GM12878 (cell line): ENCODE measurements at regions not wholly inside any gene's neighbourhood (a gene's known extent, or its start where the extent isn't known, plus 50 kb on each side); places are given as distances from the start of the nearest gene placed in this dataset.

Experiments
- ATAC-seq: fragments of 200-7000 bp; cut with Tn5 transposase; 3 replicates; pipeline ENCODE4 v1.9.1; 2020; ENCODE audit warnings: mild to moderate bottlenecking, moderate library complexity
- BruUV-seq: library from RNA; stranded (reverse); fragments of 400-500 nt; replicated peaks from 2 replicates; lab custom pipeline; 2021; lab: Mats Ljungman, UMichigan
- CTCF ChIA-PET: fragments of 300-600 bp; sonication (Branson Sonifier 250); formaldehyde crosslinking; extraction: SDS; loops from one replicate; lab custom pipeline; 2021; ENCODE audit warnings: inconsistent platforms; lab: Yijun Ruan, JAX
- POLR2A ChIA-PET: fragments of 350-600 bp; formaldehyde crosslinking; extraction: SDS; loops from one replicate; lab custom pipeline; 2021; ENCODE audit warnings: inconsistent platforms; lab: Charles Lee
- RAD21 ChIA-PET: fragments of 300-600 bp; sonication (Branson Sonifier 250); formaldehyde crosslinking; loops from one replicate; lab custom pipeline; 2023; ENCODE audit warnings: antibody characterized with exemption; ENCODE audit not compliant: unreplicated experiment; lab: Charles Lee
- SMC1A ChIA-PET: fragments of 300-600 bp; sonication (Branson Sonifier 250); formaldehyde crosslinking; loops from one replicate; lab custom pipeline; 2023; ENCODE audit not compliant: unreplicated experiment, uncharacterized antibody; lab: Charles Lee
- DNase-seq: peaks from one replicate; pipeline ENCODE4 v3.0.0-alpha.2; 2011; ENCODE audit warnings: low read depth, low spot score
- FAIRE-seq: peaks from 3 replicates; lab custom pipeline; 2011; peaks lifted over from hg19 to GRCh38; lab: Jason Lieb, UNC
- H2AFZ ChIP-seq: 2 replicates; pipeline ENCODE4 v1.6.0; 2011; ENCODE audit warnings: low read depth, low read length, control low read depth; ENCODE audit not compliant: control insufficient read depth
- H3K27ac ChIP-seq: 2 replicates; pipeline ENCODE4 v1.5.1; 2011; ENCODE audit warnings: control low read depth; ENCODE audit not compliant: control insufficient read depth, insufficient read depth
- H3K27me3 ChIP-seq, 2 experiments: replicated peaks in 1 of 2; 2 replicates each; pipeline versions ENCODE4 v1.6.0 to v1.6.1; 2011; ENCODE audit warnings: low read length in 1 of 2; ENCODE audit not compliant: control insufficient read depth in 2 of 2, insufficient read depth in 2 of 2
- H3K36me3 ChIP-seq, 2 experiments: 2 replicates each; pipeline ENCODE4 v1.5.1; 2011; ENCODE audit warnings: low read length in 1 of 2; ENCODE audit not compliant: control insufficient read depth in 2 of 2, insufficient read depth in 2 of 2
- H3K4me1 ChIP-seq: 2 replicates; pipeline ENCODE4 v1.6.1; 2011; ENCODE audit warnings: mild to moderate bottlenecking, low read length, moderate library complexity, mixed read lengths; ENCODE audit not compliant: control insufficient read depth, insufficient read depth
- H3K4me2 ChIP-seq: 2 replicates; pipeline ENCODE4 v1.6.0; 2011; ENCODE audit warnings: control low read depth; ENCODE audit not compliant: control insufficient read depth, insufficient read depth
- H3K4me3 ChIP-seq: fragments of 200-600 bp; sonication (generic); 2 replicates; pipeline ENCODE4 v1.5.1; 2016
- H3K79me2 ChIP-seq: 2 replicates; pipeline ENCODE4 v1.6.0; 2011; ENCODE audit warnings: low read length; ENCODE audit not compliant: control insufficient read depth, insufficient read depth
- H3K9ac ChIP-seq: 2 replicates; pipeline ENCODE4 v1.8.0; 2011; ENCODE audit warnings: low read length, control low read depth, mixed read lengths; ENCODE audit not compliant: control insufficient read depth, insufficient read depth
- H3K9me3 ChIP-seq: replicated peaks from 3 replicates; pipeline ENCODE4 v1.5.1; 2011; ENCODE audit warnings: mild to moderate bottlenecking, low read length; ENCODE audit not compliant: control insufficient read depth, insufficient read depth
- H4K20me1 ChIP-seq: 2 replicates; pipeline ENCODE4 v1.6.0; 2011; ENCODE audit not compliant: control insufficient read depth, insufficient read depth
- BHLHE40 ChIP-seq, 2 experiments: fragments of 450-650 bp in 1 of 2; IDR thresholded peaks; 2 replicates each; pipeline ENCODE4 v1.6.1; 2011 to 2017; ENCODE audit warnings: low read depth in 2 of 2, borderline replicate concordance in 1 of 2, improper control_type of control experiment in 1 of 2, low read length in 1 of 2, mild to moderate bottlenecking in 1 of 2
- CHD2 ChIP-seq: IDR thresholded peaks from 2 replicates; pipeline ENCODE4 v1.6.1; 2011; ENCODE audit warnings: low read depth, low read length, improper control_type of control experiment, borderline replicate concordance
- ETV6 ChIP-seq, 2 experiments: fragments of 450-650 bp in 1 of 2; IDR thresholded peaks in 1 of 2; conservative IDR thresholded peaks in 1 of 2; 2 replicates each; pipeline ENCODE4 v1.6.1; 2014; ENCODE audit warnings: antibody characterized with exemption in 1 of 2, borderline replicate concordance in 1 of 2, low read depth in 1 of 2, mild to moderate bottlenecking in 1 of 2, moderate library complexity in 1 of 2
- FOXK2 ChIP-seq: fragments of 450-650 bp; IDR thresholded peaks from 2 replicates; pipeline ENCODE4 v1.6.1; 2017; ENCODE audit warnings: mild to moderate bottlenecking, moderate library complexity
- FOXM1 ChIP-seq: IDR thresholded peaks from 2 replicates; pipeline ENCODE4 v1.6.1; 2012; ENCODE audit warnings: low read depth, mild to moderate bottlenecking, inconsistent platforms, low read length, moderate library complexity
- IRF4 ChIP-seq: IDR thresholded peaks from 2 replicates; pipeline ENCODE4 v1.6.1; 2011; ENCODE audit warnings: low read depth, low read length
- MXI1 ChIP-seq: fragments of 150-350 bp; IDR thresholded peaks from 2 replicates; pipeline ENCODE4 v1.6.1; 2011; ENCODE audit warnings: low read depth, mild to moderate bottlenecking, inconsistent platforms, low read length, improper control_type of control experiment
- NR2C2 ChIP-seq: IDR thresholded peaks from 2 replicates; pipeline ENCODE4 v1.6.1; 2011; ENCODE audit warnings: borderline replicate concordance, low read depth; ENCODE audit not compliant: control insufficient read depth, insufficient read length
- POU2F2 ChIP-seq: IDR thresholded peaks from 3 replicates; pipeline ENCODE4 v1.6.1; 2011; ENCODE audit warnings: low read depth, mild to moderate bottlenecking, low read length, borderline replicate concordance
- STAT1 ChIP-seq: fragments of 450-650 bp; conservative IDR thresholded peaks from 2 replicates; pipeline ENCODE4 v1.6.1; 2014; ENCODE audit warnings: antibody characterized with exemption, mild to moderate bottlenecking
- SUPT20H ChIP-seq: IDR thresholded peaks from 2 replicates; pipeline ENCODE4 v1.6.1; 2011; ENCODE audit warnings: low read depth, mild to moderate bottlenecking, low read length, moderate library complexity, borderline replicate concordance; ENCODE audit not compliant: control insufficient read depth
- TCF12 ChIP-seq: IDR thresholded peaks from 2 replicates; pipeline ENCODE4 v1.6.1; 2011; ENCODE audit warnings: low read depth, mild to moderate bottlenecking, low read length
- YBX1 ChIP-seq: fragments of 450-650 bp; IDR thresholded peaks from 2 replicates; pipeline ENCODE4 v1.6.1; 2016; ENCODE audit warnings: antibody characterized with exemption
- WGBS: methylation state at CpG from one replicate; pipeline ENCODE4 v1.1.6; 2016; ENCODE audit warnings: low lambda C conversion rate; ENCODE audit not compliant: insufficient replicate concordance, insufficient coverage; ENCODE audit errors: missing lambda C conversion rate; 5-methylcytosine and 5-hydroxymethylcytosine counted together
- in situ Hi-C: fragments of 300-500 bp; cut with MboI; formaldehyde crosslinking; loops from 9 replicates; pipeline ENCODE4 v1.14.3; 2018; ENCODE audit warnings: mixed read lengths
- intact Hi-C: fragments of 100-400 bp; cut with micrococcal nuclease; formaldehyde crosslinking; loops from one replicate; pipeline ENCODE4 v1.14.2; 2022; ENCODE audit not compliant: unreplicated experiment

DNA sequence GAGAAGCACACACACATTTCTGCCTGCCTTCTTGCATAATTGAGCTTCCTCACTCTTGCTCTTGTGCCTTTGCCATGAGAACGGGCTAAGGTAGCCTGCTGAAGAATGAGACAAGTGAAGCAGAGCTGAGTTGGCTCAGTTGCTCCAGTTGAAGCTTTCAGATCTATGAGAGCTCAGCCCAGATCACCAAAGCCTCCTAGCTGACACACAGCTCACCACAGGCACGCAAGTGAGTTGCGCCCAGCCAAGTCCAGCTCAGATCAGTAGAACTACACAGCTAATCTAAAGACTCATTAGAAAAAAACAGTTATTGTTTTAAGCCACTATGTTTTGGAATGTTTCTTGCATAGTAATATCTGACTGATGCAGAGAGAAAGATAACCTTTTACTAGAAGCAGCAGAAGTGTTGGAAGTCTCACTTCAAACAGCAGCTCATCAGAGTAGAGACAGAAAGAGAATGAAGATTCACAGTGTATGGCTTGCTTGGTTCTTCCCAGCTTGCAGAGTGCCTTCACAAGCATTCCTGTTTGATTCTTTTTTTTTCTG, 362.4 kb downstream of the MID1IP1 start (continued):
- TF ChIP-seq BHLHE40 (IDR thresholded peaks at IDR 0.05; ENCODE audit: borderline replicate concordance in 1 of 2, low read depth in 2 of 2, low read length in 1 of 2) (no peak), CHD2 (no peak), FOXM1 (no peak), ETV6 (conservative IDR thresholded peaks at IDR 0.05 in 1 of 2, IDR thresholded peaks at IDR 0.05 in 1 of 2; ENCODE audit: borderline replicate concordance in 1 of 2, low read depth in 1 of 2) (no peak)

DNA sequence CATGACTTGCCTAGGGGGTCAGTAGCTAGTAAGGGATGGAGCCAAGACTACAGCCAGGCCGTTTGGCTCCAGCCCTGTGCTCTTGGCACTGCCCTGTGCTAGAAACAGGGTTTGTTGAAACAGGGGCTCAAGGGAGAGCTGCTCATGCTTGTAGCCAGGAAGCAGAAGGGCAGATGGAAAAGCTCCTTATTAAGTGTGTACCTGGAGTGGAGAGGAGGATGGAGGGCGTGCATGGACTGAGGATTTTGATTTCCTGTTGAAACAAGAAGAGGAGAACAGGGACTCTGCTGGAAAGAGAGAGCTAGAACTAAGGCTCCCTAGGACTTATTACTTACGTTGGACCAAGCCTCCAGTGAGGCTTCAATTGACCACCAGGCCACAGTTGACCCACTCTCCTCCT, 363.0 kb downstream of the MID1IP1 start:
- no peaks in the 10 kb centered on the region for H4K20me1 ChIP-seq
- TF ChIP-seq STAT1 = no peak
- TF ChIP-seq IRF4 = no peak
- TF ChIP-seq NR2C2 = no peak
- TF ChIP-seq YBX1 = no peak
- TF ChIP-seq SUPT20H = no peak
- TF ChIP-seq MXI1 = no peak
- TF ChIP-seq TCF12 = no peak
- no peak for TF ChIP-seq FOXK2
- TF ChIP-seq POU2F2 = no peak
- TF ChIP-seq, all 136 proteins: peak for 0
- FAIRE-seq (no peak), DNase-seq (no peak), ATAC-seq (no peak)
- CTCF ChIA-PET = interaction anchor here (0.5 to 5.5 kb wide), 9 partner anchors 9 to 268 kb away, joined by 3 to 40 read pairs (median 6); no protein-coding TSS in a partner anchor
- WGBS = 7% methylated on average over 3 of the region's 3 CpGs
- in situ Hi-C loops = no loop called here
- no peak overlapping the region for H3K27ac ChIP-seq
- H3K4me2 ChIP-seq = no peak overlapping the region
- H3K9ac ChIP-seq = no peak overlapping the region
- no TSS peak for BruUV-seq
- no peaks in the 10 kb centered on the region for H3K36me3 ChIP-seq
- POLR2A ChIA-PET = no interaction called here
- no peaks in the 10 kb centered on the region for H3K27me3 ChIP-seq
- intact Hi-C loops = loop anchor here (5.0 kb wide), 1 partner anchor 78 kb away; no protein-coding TSS in a partner anchor
- SMC1A ChIA-PET = interaction anchor here (0.6 to 2.8 kb wide), 9 partner anchors 10 to 1833 kb away, joined by 3 to 13 read pairs (median 6); no protein-coding TSS in a partner anchor
- H3K9me3 ChIP-seq = no peaks in the 10 kb centered on the region; the same call in 2 of the 3 replicates
- H3K4me3 ChIP-seq = no peak overlapping the region
- RAD21 ChIA-PET = interaction anchor here (1.1 to 3.1 kb wide), 5 partner anchors 8 to 86 kb away, joined by 3 to 17 read pairs (median 6); no protein-coding TSS in a partner anchor
- no peak overlapping the region for H2AFZ ChIP-seq
- H3K4me1 ChIP-seq = peaks cover 8% of the 10 kb centered on the region
- no peaks in the 10 kb centered on the region for H3K79me2 ChIP-seq
